Prostate gland (tissue), 2 donors: ENCODE measurements at regions not wholly inside any gene's neighbourhood (a gene's known extent, or its start where the extent isn't known, plus 50 kb on each side); places are given as distances from the start of the nearest gene placed in this dataset.

Experiments
- POLR2A ChIP-seq: fragments of 450-650 bp; IDR thresholded peaks from one replicate; pipeline ENCODE4 v1.6.1; 2016; ENCODE audit warnings: antibody characterized with exemption, mild to moderate bottlenecking
- POLR2AphosphoS5 ChIP-seq: sonication (generic); formaldehyde crosslinking; IDR thresholded peaks from one replicate; pipeline ENCODE4 v1.6.1; 2017; ENCODE audit warnings: antibody characterized with exemption
- TF ChIP-seq, protein P1 (sequence below), 4 experiments: fragments of 200-600 bp in 2 of 4; fragments of 450-650 bp in 2 of 4; sonication (generic) in 2 of 4; IDR thresholded peaks; 1 replicate in 3 of 4; 2 replicates in 1 of 4; pipeline ENCODE4 v1.5.1; 2016 to 2019; ENCODE audit warnings: antibody characterized with exemption in 4 of 4, mild to moderate bottlenecking in 2 of 4, moderate library complexity in 2 of 4

DNA sequence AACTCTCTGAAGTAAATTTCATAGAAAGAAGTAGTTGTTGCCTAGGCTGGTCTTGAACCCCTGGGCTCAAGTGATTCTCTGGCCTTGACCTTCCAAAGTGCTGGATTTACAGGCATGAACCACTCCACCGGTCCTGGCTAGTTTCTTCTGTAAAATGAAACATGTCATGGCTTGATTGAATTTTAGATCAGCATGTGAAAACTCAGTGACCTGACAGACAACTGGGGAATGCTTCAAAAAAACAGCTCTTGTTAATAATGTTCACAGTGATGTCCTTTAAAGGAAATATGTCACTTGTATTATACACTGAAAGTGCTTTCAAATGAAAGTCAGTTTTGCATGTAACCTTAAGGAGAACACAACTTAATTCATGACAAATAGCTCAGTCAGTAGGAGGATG lies 118.2 kb downstream of the KLF5 start:
- TF ChIP-seq, protein P1, sequence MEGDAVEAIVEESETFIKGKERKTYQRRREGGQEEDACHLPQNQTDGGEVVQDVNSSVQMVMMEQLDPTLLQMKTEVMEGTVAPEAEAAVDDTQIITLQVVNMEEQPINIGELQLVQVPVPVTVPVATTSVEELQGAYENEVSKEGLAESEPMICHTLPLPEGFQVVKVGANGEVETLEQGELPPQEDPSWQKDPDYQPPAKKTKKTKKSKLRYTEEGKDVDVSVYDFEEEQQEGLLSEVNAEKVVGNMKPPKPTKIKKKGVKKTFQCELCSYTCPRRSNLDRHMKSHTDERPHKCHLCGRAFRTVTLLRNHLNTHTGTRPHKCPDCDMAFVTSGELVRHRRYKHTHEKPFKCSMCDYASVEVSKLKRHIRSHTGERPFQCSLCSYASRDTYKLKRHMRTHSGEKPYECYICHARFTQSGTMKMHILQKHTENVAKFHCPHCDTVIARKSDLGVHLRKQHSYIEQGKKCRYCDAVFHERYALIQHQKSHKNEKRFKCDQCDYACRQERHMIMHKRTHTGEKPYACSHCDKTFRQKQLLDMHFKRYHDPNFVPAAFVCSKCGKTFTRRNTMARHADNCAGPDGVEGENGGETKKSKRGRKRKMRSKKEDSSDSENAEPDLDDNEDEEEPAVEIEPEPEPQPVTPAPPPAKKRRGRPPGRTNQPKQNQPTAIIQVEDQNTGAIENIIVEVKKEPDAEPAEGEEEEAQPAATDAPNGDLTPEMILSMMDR (IDR thresholded peaks at IDR 0.05) = no peak
- TF ChIP-seq POLR2A (no peak), POLR2AphosphoS5 (no peak)
